ENCODE measurements at regions not wholly inside any gene's neighbourhood (a gene's known extent, or its start where the extent isn't known, plus 50 kb on each side); places are given as distances from the start of the nearest gene placed in this dataset.

DNA sequence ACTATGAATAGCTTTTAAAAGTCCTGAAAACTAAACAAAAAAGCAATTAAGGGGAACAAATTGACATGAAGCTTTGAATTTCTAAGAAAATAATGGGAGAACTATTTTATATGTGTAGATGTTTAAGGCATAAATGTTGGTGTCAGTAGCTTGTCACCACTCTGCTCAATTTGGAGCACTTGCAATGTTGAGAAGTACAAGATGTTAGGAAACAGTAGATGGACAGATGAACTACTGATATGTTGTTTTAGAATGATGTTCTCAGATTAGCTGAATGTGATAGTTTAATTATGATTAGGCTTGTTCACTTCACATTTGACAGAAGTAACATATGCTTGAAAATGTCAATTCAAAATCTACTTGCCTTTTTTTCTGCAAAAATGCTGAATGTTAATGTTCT lies 525.7 kb upstream of the IGFBP7 start:
- Mint-ChIP-seq H3K27me3 (ENCODE audit: low read depth) (no peaks in the 10 kb centered on the region), H3K9me3 (no peaks in the 10 kb centered on the region), H3K4me1 (ENCODE audit: low read depth) (no peaks in the 10 kb centered on the region), H3K36me3 (ENCODE audit: low read depth) (no peaks in the 10 kb centered on the region), H3K27ac (no peak overlapping the region), H3K4me3 (no peak overlapping the region)
- DNase-seq (ENCODE audit: low spot score), result no peak

DNA sequence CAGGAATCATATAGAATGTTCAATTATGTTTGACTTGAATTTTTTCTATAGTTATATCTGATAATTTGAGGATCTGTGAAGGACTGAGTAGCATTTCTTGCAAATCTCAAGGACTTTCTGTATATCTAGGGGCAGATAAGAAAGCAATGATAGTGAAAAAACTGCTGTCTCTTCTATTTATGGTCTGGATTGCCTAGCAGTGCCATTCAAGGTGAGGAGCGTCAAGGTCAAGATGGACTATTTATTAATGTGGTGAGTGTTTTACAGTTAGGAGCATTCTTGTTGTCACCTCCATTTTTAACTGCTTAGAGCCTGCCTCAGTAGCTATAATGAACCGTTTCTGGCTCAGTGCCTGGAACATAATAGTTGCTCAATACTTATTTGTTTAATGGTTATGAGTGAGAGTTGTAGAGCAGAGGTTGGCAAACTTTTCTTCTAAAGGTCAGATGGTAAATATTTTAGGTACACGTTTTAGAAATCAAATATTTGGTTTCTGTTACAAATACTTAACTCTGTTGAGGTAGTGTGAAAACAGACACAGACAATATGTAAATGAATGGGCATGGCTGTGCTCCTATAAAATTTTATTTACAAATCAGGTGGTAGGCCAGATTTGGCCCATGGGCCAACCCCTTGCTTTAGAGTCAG lies 523.2 kb upstream of the IGFBP7 start:
- Mint-ChIP-seq H3K36me3 (ENCODE audit: low read depth) (no peaks in the 10 kb centered on the region), H3K4me3 (no peak overlapping the region), H3K27me3 (ENCODE audit: low read depth) (no peaks in the 10 kb centered on the region), H3K4me1 (ENCODE audit: low read depth) (no peaks in the 10 kb centered on the region), H3K27ac (no peak overlapping the region), H3K9me3 (peaks cover 5% of the 10 kb centered on the region)
- DNase-seq (ENCODE audit: low spot score), result no peak

DNA sequence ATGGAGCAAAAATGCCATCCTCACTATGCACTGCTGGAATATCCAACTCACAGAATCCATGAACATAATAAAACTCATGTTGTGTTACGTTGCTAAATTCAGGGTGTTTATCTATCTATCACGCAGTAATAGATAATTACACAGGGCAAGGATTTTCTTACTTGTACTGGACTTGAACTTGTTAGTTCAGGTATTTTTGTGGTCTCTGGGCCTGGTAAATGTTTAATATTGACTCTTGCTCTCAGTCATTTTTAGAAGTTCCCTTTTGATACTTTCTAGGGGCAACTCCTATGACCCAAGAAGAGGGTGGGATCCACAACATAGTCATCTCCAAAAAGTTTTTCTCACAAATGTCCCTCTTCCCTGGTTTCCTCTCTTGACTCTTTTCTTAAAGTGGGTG lies 522.4 kb upstream of the IGFBP7 start:
- Mint-ChIP-seq H3K27ac (no peak overlapping the region), H3K9me3 (peaks cover 5% of the 10 kb centered on the region), H3K27me3 (ENCODE audit: low read depth) (no peaks in the 10 kb centered on the region), H3K4me1 (ENCODE audit: low read depth) (no peaks in the 10 kb centered on the region), H3K4me3 (no peak overlapping the region), H3K36me3 (ENCODE audit: low read depth) (no peaks in the 10 kb centered on the region)
- DNase-seq (ENCODE audit: low spot score), result no peak

DNA sequence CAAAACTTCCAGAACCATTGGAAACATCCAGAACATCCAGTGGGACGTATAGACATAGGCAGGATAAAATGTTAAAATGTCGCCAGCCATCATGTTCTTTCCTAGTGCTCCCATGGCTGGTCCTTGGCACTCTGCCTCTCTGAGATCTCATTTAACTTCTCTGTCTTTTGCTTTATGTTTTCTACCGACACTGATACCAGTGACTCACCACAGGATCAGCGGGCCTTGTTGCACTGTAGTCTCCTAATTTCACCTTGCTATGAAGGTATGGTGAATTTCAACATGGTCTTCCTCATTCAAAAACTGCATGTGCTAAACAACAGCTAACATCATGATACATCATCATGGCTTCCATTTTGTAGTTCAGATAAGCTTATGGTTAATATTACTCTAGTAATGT lies 521.0 kb upstream of the IGFBP7 start:
- no peak overlapping the region for H3K27ac Mint-ChIP-seq
- H3K4me3 Mint-ChIP-seq, result no peak overlapping the region
- DNase-seq (ENCODE audit: low spot score), result no peak
- no peaks in the 10 kb centered on the region for H3K27me3 Mint-ChIP-seq (ENCODE audit: low read depth)
- H3K36me3 Mint-ChIP-seq (ENCODE audit: low read depth), result no peaks in the 10 kb centered on the region
- H3K4me1 Mint-ChIP-seq (ENCODE audit: low read depth), result no peaks in the 10 kb centered on the region
- H3K9me3 Mint-ChIP-seq, result peaks cover 5% of the 10 kb centered on the region

DNA sequence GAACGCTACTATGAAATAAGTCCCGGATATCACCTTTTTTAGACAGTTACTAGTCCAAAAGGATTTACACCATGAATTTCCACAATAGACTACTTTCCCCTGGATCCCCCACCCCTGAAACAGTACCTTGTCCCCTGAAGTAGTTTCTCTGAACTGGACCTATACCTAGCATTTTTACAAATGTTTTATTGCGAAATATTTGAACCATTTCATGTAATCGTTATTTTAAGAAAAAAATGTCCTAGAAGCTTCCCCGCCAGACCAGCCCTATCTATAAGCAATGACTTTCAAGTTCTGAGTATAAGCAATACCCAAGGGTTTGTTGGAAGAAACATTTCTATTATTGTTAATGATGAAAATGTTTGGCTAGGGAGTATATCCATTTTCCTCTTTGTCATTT lies 517.8 kb upstream of the IGFBP7 start:
- H3K4me3 Mint-ChIP-seq, result no peak overlapping the region
- no peak for DNase-seq (ENCODE audit: low spot score)
- H3K27ac Mint-ChIP-seq, result no peak overlapping the region
- H3K4me1 Mint-ChIP-seq (ENCODE audit: low read depth), result no peaks in the 10 kb centered on the region
- H3K9me3 Mint-ChIP-seq, result peaks cover 22% of the 10 kb centered on the region
- H3K27me3 Mint-ChIP-seq (ENCODE audit: low read depth), result no peaks in the 10 kb centered on the region
- no peaks in the 10 kb centered on the region for H3K36me3 Mint-ChIP-seq (ENCODE audit: low read depth)

DNA sequence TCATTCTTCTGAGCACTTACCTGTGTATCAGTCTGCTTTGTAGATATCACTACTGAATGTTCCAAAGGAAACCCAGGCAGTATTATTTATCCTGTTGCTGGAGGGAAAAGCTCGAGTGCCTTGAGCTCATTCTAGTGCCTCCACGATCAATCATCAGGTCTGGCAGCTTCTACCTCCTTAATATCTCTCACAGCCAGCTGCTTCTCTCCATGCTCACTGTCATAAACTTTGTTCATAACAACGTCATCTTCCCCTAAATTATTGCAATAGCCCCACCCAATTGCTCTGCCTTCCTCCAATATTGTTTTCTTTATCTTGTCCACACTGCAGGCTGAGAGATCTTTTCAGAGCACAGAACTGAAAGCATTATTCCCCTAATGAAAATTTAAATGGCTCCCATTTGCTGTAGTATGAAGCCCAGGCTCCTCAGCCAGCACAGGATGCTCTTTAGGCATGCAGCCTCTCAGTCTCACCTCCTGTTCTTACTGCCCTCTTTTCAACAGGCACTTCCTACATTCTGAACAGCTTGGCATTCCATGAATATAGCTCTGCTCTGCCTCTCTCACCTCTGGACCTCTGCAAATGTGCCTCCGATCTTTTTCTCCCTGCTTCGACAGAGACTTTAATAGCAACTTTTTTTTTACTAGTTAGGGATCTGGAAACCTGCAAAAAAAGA lies 504.2 kb upstream of the IGFBP7 start:
- DNase-seq (ENCODE audit: low spot score), result no peak
- H3K36me3 Mint-ChIP-seq (ENCODE audit: low read depth), result no peaks in the 10 kb centered on the region
- no peak overlapping the region for H3K4me3 Mint-ChIP-seq
- H3K27me3 Mint-ChIP-seq (ENCODE audit: low read depth), result no peaks in the 10 kb centered on the region
- no peaks in the 10 kb centered on the region for H3K4me1 Mint-ChIP-seq (ENCODE audit: low read depth)
- no peak overlapping the region for H3K27ac Mint-ChIP-seq
- H3K9me3 Mint-ChIP-seq, result no peaks in the 10 kb centered on the region

DNA sequence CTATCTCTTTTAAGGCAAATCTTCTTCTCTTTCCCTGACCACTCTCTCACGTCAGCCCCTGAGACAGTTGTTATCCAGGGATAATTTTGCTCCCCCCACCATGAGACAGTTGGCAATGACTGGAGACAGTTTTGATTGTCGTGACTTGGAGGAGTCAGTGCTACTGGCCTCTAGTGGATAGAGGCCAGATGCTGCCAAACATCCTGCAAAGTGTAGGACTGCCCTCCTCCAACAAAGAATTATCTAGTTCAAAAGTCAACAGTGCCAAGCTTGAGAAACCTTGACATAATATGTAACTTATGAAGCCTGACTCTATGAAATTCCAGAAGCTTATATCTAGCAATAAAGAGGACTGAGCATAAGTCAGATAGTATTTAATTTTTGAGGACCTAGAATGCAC lies 502.1 kb upstream of the IGFBP7 start:
- no peaks in the 10 kb centered on the region for H3K9me3 Mint-ChIP-seq
- H3K27me3 Mint-ChIP-seq (ENCODE audit: low read depth), result no peaks in the 10 kb centered on the region
- no peaks in the 10 kb centered on the region for H3K4me1 Mint-ChIP-seq (ENCODE audit: low read depth)
- H3K27ac Mint-ChIP-seq, result no peak overlapping the region
- H3K36me3 Mint-ChIP-seq (ENCODE audit: low read depth), result no peaks in the 10 kb centered on the region
- DNase-seq (ENCODE audit: low spot score), result no peak
- H3K4me3 Mint-ChIP-seq, result no peak overlapping the region

DNA sequence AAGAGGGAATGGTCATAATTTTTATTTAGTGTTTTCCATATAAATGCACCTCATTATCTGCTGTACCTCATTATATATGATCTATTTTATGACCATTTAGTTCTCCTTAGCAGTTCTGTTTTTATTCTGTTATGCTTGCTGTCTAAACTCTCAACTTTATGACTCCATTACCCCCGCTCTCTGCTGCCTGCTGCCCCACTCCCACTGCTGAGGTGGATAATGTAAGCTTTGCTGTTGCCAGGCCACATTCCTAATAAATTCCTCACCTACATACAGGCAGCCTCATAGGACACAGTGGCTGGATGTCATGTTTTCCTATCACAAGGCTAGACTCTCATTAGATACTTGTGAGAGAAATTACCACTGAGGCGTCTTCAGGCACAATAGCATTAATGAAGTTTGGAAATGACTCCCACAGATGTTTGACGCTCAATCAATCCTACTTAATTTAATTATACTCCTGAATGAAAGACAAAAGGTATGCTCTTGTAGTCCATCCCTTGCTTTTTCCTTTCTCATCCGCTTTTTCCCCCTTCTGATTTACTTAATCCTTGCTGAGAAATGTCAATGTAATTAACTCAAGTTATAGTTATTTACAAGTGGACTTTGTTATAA lies 497.5 kb upstream of the IGFBP7 start:
- no peak overlapping the region for H3K27ac Mint-ChIP-seq
- H3K4me3 Mint-ChIP-seq, result no peak overlapping the region
- no peaks in the 10 kb centered on the region for H3K4me1 Mint-ChIP-seq (ENCODE audit: low read depth)
- no peaks in the 10 kb centered on the region for H3K36me3 Mint-ChIP-seq (ENCODE audit: low read depth)
- H3K27me3 Mint-ChIP-seq (ENCODE audit: low read depth), result no peaks in the 10 kb centered on the region
- no peak for DNase-seq (ENCODE audit: low spot score)
- peaks cover 4% of the 10 kb centered on the region for H3K9me3 Mint-ChIP-seq

DNA sequence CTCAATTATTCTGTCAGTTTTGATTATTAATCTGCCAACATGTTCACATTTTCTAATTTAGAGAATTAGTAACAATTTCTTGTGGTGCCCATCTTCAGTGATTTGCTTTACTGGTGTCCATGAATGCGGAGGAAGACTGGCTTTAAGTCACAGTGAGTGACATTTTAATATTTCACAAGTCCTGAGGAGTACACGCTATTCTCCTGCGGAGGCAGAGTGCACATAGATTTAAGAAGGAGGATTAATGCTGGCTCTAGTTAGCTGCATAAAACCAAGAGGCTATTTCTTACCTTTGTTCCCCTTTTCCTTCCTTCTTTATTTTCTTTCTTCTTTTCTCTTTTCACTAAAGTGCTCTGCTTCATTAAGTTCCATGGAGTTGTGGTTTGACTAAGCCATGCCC lies 495.2 kb upstream of the IGFBP7 start:
- peaks cover 4% of the 10 kb centered on the region for H3K9me3 Mint-ChIP-seq
- H3K36me3 Mint-ChIP-seq (ENCODE audit: low read depth), result no peaks in the 10 kb centered on the region
- no peaks in the 10 kb centered on the region for H3K4me1 Mint-ChIP-seq (ENCODE audit: low read depth)
- H3K27ac Mint-ChIP-seq, result no peak overlapping the region
- no peaks in the 10 kb centered on the region for H3K27me3 Mint-ChIP-seq (ENCODE audit: low read depth)
- DNase-seq (ENCODE audit: low spot score), result no peak
- no peak overlapping the region for H3K4me3 Mint-ChIP-seq

DNA sequence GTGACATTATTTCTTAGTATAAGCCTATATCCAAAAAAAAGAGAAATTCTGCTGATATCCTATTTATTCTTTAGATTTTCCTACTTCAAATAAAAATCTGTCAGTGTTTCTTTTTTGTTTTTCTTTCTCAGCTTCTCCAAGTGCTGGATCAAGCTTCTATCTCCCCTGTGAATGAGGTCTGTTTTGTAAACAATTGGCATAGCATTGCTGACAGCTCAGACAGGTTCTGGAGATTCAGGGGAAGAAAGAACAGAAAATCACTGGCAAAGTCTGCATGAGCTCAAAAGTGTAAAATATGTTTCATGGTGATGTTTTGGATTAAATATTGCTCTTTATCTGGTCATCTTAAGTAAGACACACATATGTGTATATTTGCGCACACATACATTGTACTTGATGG lies 492.0 kb upstream of the IGFBP7 start:
- H3K36me3 Mint-ChIP-seq (ENCODE audit: low read depth), result no peaks in the 10 kb centered on the region
- H3K4me3 Mint-ChIP-seq, result no peak overlapping the region
- no peak overlapping the region for H3K27ac Mint-ChIP-seq
- no peak for DNase-seq (ENCODE audit: low spot score)
- H3K9me3 Mint-ChIP-seq, result peaks cover 4% of the 10 kb centered on the region
- H3K27me3 Mint-ChIP-seq (ENCODE audit: low read depth), result no peaks in the 10 kb centered on the region
- H3K4me1 Mint-ChIP-seq (ENCODE audit: low read depth), result no peaks in the 10 kb centered on the region

DNA sequence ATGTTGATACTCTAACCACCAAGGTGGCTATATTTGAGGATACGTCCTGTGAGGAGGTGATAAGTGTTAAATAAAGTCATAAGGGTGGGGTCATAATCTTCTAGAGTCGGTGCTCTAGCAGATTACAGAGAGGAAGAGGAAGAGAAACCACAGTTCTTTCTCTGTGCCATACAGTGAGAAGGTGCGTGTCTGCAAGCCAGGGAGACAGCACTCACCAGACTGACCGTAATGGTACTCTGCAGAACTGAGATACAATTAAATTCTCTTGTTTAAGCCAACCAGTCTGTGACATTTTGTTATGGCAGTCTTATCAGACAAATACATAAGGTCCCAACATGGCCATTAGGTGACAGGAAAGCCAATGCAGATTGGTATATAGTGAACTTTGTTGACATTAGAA lies 480.9 kb upstream of the IGFBP7 start:
- H3K4me3 Mint-ChIP-seq, result no peak overlapping the region
- no peak overlapping the region for H3K27ac Mint-ChIP-seq
- DNase-seq (ENCODE audit: low spot score), result no peak
- no peaks in the 10 kb centered on the region for H3K4me1 Mint-ChIP-seq (ENCODE audit: low read depth)
- H3K36me3 Mint-ChIP-seq (ENCODE audit: low read depth), result no peaks in the 10 kb centered on the region
- no peaks in the 10 kb centered on the region for H3K27me3 Mint-ChIP-seq (ENCODE audit: low read depth)
- H3K9me3 Mint-ChIP-seq, result peaks cover 7% of the 10 kb centered on the region

DNA sequence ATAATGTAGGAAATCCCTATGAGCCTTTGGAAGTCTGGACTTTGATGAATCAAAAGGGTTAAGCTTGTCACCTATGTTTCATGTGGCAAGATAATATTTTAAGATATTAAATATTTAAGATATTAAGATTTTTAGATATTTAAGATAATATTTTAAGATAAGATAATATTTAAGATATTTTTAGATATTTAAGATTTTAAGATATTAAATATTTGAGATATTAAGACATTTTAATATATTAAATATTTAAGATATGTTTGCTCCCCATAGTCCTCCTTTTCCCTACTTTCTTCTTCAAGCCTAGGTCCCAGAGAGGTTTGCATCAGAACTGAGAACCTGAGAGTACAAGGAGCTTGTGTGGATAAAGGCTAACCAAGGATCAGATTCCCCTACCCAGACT lies 478.4 kb upstream of the IGFBP7 start:
- Mint-ChIP-seq H3K36me3 (ENCODE audit: low read depth) (no peaks in the 10 kb centered on the region), H3K4me3 (no peak overlapping the region), H3K4me1 (ENCODE audit: low read depth) (no peaks in the 10 kb centered on the region), H3K27me3 (ENCODE audit: low read depth) (no peaks in the 10 kb centered on the region), H3K9me3 (peaks cover 7% of the 10 kb centered on the region), H3K27ac (no peak overlapping the region)
- no peak for DNase-seq (ENCODE audit: low spot score)

DNA sequence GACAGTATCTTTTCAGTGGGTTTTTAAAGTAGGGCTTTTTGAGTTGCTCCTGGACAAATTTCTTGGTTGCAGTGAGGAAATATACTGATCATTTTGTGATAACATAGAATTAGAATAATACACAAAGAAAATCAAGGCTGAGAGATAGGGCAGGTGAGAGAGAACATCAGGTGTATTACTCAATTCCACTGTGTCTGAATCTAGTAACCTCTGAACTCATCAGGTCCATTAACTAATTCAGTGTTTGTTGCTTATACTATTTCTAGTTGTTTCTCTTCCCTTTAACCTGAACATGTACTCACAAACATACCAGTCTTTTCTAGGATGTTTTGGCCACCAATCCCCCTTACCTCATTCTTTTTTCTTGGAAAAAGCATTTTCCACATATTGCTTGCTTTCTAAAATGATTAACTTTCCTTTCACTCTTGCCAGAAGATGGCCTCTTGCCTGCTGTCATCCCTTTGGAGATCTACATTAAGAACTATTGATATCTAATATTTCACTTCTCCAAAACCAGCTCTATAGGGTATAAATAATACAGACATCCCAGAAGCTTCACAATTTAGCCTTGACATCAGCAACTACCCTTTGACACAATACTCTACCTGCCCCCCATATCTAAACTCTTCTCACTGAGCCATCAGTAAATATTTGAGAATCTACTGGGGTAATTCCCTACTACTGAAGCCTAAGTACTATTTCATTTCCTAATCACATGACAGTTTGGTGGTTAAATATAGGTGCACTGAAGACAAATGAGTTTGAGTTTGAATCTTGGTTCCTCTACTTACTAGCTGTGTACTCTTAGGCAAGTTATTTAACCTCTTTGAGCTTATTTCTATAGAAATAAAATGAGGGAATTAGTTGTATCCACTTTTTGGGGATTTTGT lies 470.8 kb upstream of the IGFBP7 start:
- no peaks in the 10 kb centered on the region for H3K4me1 Mint-ChIP-seq (ENCODE audit: low read depth)
- peaks cover 12% of the 10 kb centered on the region for H3K9me3 Mint-ChIP-seq
- H3K27me3 Mint-ChIP-seq (ENCODE audit: low read depth), result no peaks in the 10 kb centered on the region
- no peak overlapping the region for H3K27ac Mint-ChIP-seq
- H3K36me3 Mint-ChIP-seq (ENCODE audit: low read depth), result no peaks in the 10 kb centered on the region
- H3K4me3 Mint-ChIP-seq, result no peak overlapping the region
- no peak for DNase-seq (ENCODE audit: low spot score)

DNA sequence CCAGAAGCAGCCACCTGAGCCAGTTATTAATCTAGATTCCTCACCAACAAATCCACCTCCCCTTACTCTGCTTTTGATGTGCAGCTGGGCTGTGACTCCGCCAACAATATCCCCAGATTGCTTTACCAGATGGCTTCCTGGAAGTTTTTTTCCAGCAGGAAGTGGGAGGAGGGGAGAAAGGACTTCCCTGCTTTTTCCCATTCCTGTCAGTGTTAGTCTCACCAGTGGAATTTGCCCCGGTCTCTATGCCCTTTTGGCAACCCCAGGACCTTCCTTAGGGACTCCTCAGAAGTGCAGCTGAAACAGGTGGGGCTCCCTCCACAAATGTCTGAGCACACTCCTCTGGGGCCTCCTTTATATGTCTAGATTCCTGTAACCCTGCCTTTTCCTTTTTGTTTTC lies 465.2 kb upstream of the IGFBP7 start:
- Mint-ChIP-seq H3K4me1 (ENCODE audit: low read depth) (no peaks in the 10 kb centered on the region), H3K27ac (no peak overlapping the region), H3K36me3 (ENCODE audit: low read depth) (no peaks in the 10 kb centered on the region), H3K27me3 (ENCODE audit: low read depth) (no peaks in the 10 kb centered on the region), H3K4me3 (no peak overlapping the region), H3K9me3 (peaks cover 9% of the 10 kb centered on the region)
- no peak for DNase-seq (ENCODE audit: low spot score)
